OCI-LY7 (cell line): ENCODE measurements at regions not wholly inside any gene's neighbourhood (a gene's known extent, or its start where the extent isn't known, plus 50 kb on each side); places are given as distances from the start of the nearest gene placed in this dataset.

Experiments used
- CTCF ChIP-seq: fragments of 200-600 bp; sonication (generic); conservative IDR thresholded peaks from 2 replicates; pipeline ENCODE4 v1.5.1; 2014; ENCODE audit warnings: mild to moderate bottlenecking, antibody characterized with exemption, low read length, moderate library complexity, mixed read lengths
- EZH2phosphoT487 ChIP-seq: fragments of 200-600 bp; sonication (generic); IDR thresholded peaks from 2 replicates; pipeline ENCODE4 v1.6.1; 2018; ENCODE audit warnings: low read depth, borderline replicate concordance, mild to moderate bottlenecking, mixed run types, antibody characterized with exemption, low read length, moderate library complexity, mixed read lengths

- TF ChIP-seq EZH2phosphoT487 (no peak), CTCF (no peak)
Observed at GRCh38 chr2:52054824-52055223, 1022.9 kb upstream of the NRXN1 start.
